OCI-LY7 (cell line): ENCODE measurements at regions not wholly inside any gene's neighbourhood (a gene's known extent, or its start where the extent isn't known, plus 50 kb on each side); places are given as distances from the start of the nearest gene placed in this dataset.

Experiments used
- BruUV-seq: library from RNA; stranded (reverse); fragments of 400-500 nt; replicated peaks from 2 replicates; lab custom pipeline; 2021; lab: Mats Ljungman, UMichigan
- CTCF ChIA-PET: fragments of 300-600 bp; sonication (Branson Sonifier 250); formaldehyde crosslinking; loops from one replicate; lab custom pipeline; 2022; ENCODE audit warnings: antibody characterized with exemption; ENCODE audit not compliant: unreplicated experiment; lab: Charles Lee
- POLR2A ChIA-PET: fragments of 300-600 bp; sonication (Branson Sonifier 250); formaldehyde crosslinking; loops from one replicate; lab custom pipeline; 2022; ENCODE audit warnings: antibody characterized with exemption; lab: Charles Lee
- DNase-seq: peaks from one replicate; pipeline ENCODE4 v3.0.0-alpha.2; 2015; ENCODE audit warnings: low spot score
- H2AFZ ChIP-seq: fragments of 200-600 bp; sonication (generic), shearing (Covaris generic); 2 replicates; pipeline ENCODE4 v1.6.1; 2014; ENCODE audit warnings: mild to moderate bottlenecking, antibody characterized with exemption, low read length, moderate library complexity
- H3K27ac ChIP-seq: fragments of 200-600 bp; sonication (generic); 2 replicates; pipeline ENCODE4 v1.5.1; 2014; ENCODE audit warnings: mixed run types, low read depth, mild to moderate bottlenecking, moderate library complexity, low read length, inconsistent platforms; ENCODE audit not compliant: poor library complexity, severe bottlenecking
- H3K36me3 ChIP-seq: fragments of 200-600 bp; sonication (generic); 2 replicates; pipeline ENCODE4 v1.6.1; 2014; ENCODE audit warnings: mild to moderate bottlenecking, antibody characterized with exemption, low read length, moderate library complexity, mixed read lengths; ENCODE audit not compliant: insufficient read depth
- H3K4me1 ChIP-seq: fragments of 200-600 bp; sonication (generic); 2 replicates; pipeline ENCODE4 v1.5.1; 2014; ENCODE audit warnings: mild to moderate bottlenecking, low read length; ENCODE audit not compliant: insufficient read depth, poor library complexity, severe bottlenecking
- H3K4me2 ChIP-seq: fragments of 200-600 bp; sonication (generic); 2 replicates; pipeline ENCODE4 v1.6.1; 2014; ENCODE audit warnings: mild to moderate bottlenecking, low read length
- H3K4me3 ChIP-seq: fragments of 200-600 bp; sonication (generic); 2 replicates; pipeline ENCODE4 v1.5.1; 2014; ENCODE audit warnings: mild to moderate bottlenecking, low read depth, low read length; ENCODE audit not compliant: poor library complexity, severe bottlenecking
- H3K79me2 ChIP-seq: fragments of 200-600 bp; sonication (generic); 2 replicates; pipeline ENCODE4 v1.6.1; 2016; ENCODE audit warnings: low read depth, mild to moderate bottlenecking, low read length, moderate library complexity, mixed read lengths; ENCODE audit not compliant: insufficient read depth
- H3K9me2 ChIP-seq: fragments of 200-600 bp; sonication (generic); 2 replicates; pipeline ENCODE4 v1.6.1; 2016; ENCODE audit warnings: mild to moderate bottlenecking, low read length, mixed read lengths; ENCODE audit not compliant: insufficient read depth
- H3K9me3 ChIP-seq: fragments of 200-600 bp; sonication (generic); 2 replicates; pipeline ENCODE4 v1.6.1; 2014; ENCODE audit warnings: mild to moderate bottlenecking, mixed run types, low read length, mixed read lengths
- H4K20me1 ChIP-seq: fragments of 200-600 bp; sonication (generic); 2 replicates; pipeline ENCODE4 v1.6.1; 2014; ENCODE audit warnings: mild to moderate bottlenecking, antibody characterized with exemption, low read length, moderate library complexity, mixed read lengths; ENCODE audit not compliant: insufficient read depth
- EZH2phosphoT487 ChIP-seq: fragments of 200-600 bp; sonication (generic); IDR thresholded peaks from 2 replicates; pipeline ENCODE4 v1.6.1; 2018; ENCODE audit warnings: low read depth, borderline replicate concordance, mild to moderate bottlenecking, mixed run types, antibody characterized with exemption, low read length, moderate library complexity, mixed read lengths
- intact Hi-C: fragments of 100-400 bp; cut with micrococcal nuclease; formaldehyde crosslinking; loops from one replicate; pipeline ENCODE4 v1.10.0; 2022; ENCODE audit not compliant: unreplicated experiment
- TF ChIP-seq, protein P1 (sequence below): fragments of 200-600 bp; sonication (generic); conservative IDR thresholded peaks from 2 replicates; pipeline ENCODE4 v1.5.1; 2014; ENCODE audit warnings: mild to moderate bottlenecking, antibody characterized with exemption, low read length, moderate library complexity, mixed read lengths

GRCh38 chr3:20546636-20547035 lies 360.6 kb upstream of the SGO1 start:
- no peak overlapping the region for H3K4me2 ChIP-seq
- H4K20me1 ChIP-seq = no peaks in the 10 kb centered on the region
- no peak overlapping the region for H3K4me3 ChIP-seq
- no peak overlapping the region for H2AFZ ChIP-seq
- ChIA-PET POLR2A (no interaction called here), CTCF (no interaction called here)
- no peaks in the 10 kb centered on the region for H3K9me2 ChIP-seq
- no peak overlapping the region for H3K27ac ChIP-seq
- intact Hi-C loops = no loop called here
- no peaks in the 10 kb centered on the region for H3K36me3 ChIP-seq
- no peaks in the 10 kb centered on the region for H3K79me2 ChIP-seq
- no peaks in the 10 kb centered on the region for H3K4me1 ChIP-seq
- BruUV-seq = no TSS peak
- DNase-seq = no peak
- TF ChIP-seq, protein P1, sequence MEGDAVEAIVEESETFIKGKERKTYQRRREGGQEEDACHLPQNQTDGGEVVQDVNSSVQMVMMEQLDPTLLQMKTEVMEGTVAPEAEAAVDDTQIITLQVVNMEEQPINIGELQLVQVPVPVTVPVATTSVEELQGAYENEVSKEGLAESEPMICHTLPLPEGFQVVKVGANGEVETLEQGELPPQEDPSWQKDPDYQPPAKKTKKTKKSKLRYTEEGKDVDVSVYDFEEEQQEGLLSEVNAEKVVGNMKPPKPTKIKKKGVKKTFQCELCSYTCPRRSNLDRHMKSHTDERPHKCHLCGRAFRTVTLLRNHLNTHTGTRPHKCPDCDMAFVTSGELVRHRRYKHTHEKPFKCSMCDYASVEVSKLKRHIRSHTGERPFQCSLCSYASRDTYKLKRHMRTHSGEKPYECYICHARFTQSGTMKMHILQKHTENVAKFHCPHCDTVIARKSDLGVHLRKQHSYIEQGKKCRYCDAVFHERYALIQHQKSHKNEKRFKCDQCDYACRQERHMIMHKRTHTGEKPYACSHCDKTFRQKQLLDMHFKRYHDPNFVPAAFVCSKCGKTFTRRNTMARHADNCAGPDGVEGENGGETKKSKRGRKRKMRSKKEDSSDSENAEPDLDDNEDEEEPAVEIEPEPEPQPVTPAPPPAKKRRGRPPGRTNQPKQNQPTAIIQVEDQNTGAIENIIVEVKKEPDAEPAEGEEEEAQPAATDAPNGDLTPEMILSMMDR = no peak
- no peak for TF ChIP-seq EZH2phosphoT487
- H3K9me3 ChIP-seq = no peaks in the 10 kb centered on the region

DNA sequence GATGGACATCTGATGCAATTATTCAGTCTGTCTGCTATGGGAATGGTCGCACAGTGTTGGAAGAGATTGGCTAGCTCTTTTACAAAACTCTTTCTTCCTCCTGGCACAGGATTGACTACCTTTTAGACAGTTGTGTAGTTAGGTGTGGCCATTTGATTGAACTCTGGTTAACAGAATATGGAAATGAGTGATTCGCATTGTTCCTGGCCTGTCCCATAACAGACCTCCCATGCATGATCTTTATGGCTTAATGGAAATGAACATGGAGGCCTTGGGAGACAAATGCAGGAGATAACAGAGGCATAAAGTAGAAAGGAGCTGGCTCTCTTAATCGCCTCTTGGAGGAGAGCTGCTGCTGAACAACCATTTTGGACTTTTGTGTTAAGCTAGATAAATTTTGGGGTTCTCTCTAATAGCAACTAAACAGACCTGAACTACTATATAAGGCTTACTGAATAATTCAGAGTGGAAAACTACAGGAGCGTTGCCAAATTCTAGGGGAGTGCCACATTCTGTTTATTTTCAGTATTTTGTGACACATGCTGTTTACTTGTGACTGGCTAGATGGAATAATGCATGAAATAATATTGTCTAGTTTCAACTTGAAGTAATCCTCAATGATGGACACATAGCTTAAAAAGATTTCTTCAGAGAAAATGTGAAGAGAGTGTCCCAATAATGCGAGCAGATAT lies 357.7 kb upstream of the SGO1 start:
- TF ChIP-seq EZH2phosphoT487 = no peak
- TF ChIP-seq, protein P1 = no peak
- Histone ChIP-seq H3K9me2 (no peaks in the 10 kb centered on the region), H3K27ac (no peak overlapping the region), H3K79me2 (no peaks in the 10 kb centered on the region), H3K9me3 (no peaks in the 10 kb centered on the region), H4K20me1 (no peaks in the 10 kb centered on the region), H3K4me3 (no peak overlapping the region), H3K36me3 (no peaks in the 10 kb centered on the region), H3K4me2 (no peak overlapping the region), H3K4me1 (no peaks in the 10 kb centered on the region), H2AFZ (no peak overlapping the region)
- POLR2A ChIA-PET = interaction anchor here (0.6 kb wide), 1 partner anchor 1260 kb away, joined by 3 read pairs; no protein-coding TSS in a partner anchor
- DNase-seq = no peak
- CTCF ChIA-PET = no interaction called here
- no TSS peak for BruUV-seq
- intact Hi-C loops = no loop called here

DNA sequence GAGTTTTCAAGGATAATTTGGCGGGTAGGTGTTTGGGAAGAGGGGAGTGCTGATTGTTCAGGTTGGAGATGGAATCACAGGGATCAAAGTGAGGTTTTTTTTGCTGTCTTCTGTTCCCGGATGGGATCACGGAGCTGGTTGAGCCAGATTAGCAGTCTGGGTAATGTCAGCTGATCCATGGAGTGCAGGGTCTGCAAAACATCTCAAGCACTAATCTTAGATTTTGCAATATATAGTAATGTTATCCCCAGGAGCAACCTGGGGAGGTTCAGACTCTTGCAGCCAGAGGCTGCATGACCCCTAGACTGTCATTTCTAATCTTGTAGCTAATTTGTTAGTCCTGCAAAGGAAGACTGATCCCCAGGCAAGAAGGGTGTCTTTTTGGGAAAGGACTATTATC lies 354.1 kb upstream of the SGO1 start:
- Histone ChIP-seq H3K9me2 (no peaks in the 10 kb centered on the region), H4K20me1 (no peaks in the 10 kb centered on the region), H3K79me2 (no peaks in the 10 kb centered on the region), H3K36me3 (no peaks in the 10 kb centered on the region), H3K4me1 (no peaks in the 10 kb centered on the region), H3K27ac (no peak overlapping the region), H3K9me3 (no peaks in the 10 kb centered on the region), H3K4me3 (no peak overlapping the region), H3K4me2 (no peak overlapping the region), H2AFZ (no peak overlapping the region)
- ChIA-PET CTCF (no interaction called here), POLR2A (interaction anchor here (0.6 kb wide), 1 partner anchor 295 kb away, joined by 3 read pairs; no protein-coding TSS in a partner anchor)
- DNase-seq = no peak
- no TSS peak for BruUV-seq
- intact Hi-C loops = no loop called here
- no peak for TF ChIP-seq EZH2phosphoT487
- TF ChIP-seq, protein P1 = no peak
